Stomach (tissue), 8 donors: ENCODE measurements at regions not wholly inside any gene's neighbourhood (a gene's known extent, or its start where the extent isn't known, plus 50 kb on each side); places are given as distances from the start of the nearest gene placed in this dataset.

ENCODE experiments used
- DNase-seq, 2 donors: peaks; one replicate each; pipeline versions ENCODE4 v3.0.0 to v3.0.0-alpha.2; 2013 to 2019
- H3K27ac ChIP-seq, 5 donors: fragments of 200-600 bp in 4 of 5; sonication (generic) in 4 of 5; one replicate each; pipeline ENCODE4 v1.5.1; 2013 to 2019; ENCODE audit warnings: mild to moderate bottlenecking in 1 of 5, moderate library complexity in 1 of 5
- H3K27me3 ChIP-seq, 3 donors: fragments of 200-600 bp; sonication (generic); one replicate each; pipeline ENCODE4 v1.5.1; 2017 to 2019; ENCODE audit warnings: mixed run types in 1 of 3
- H3K36me3 ChIP-seq, 4 donors: fragments of 200-600 bp; sonication (generic); 1 replicate in 3 of 4; 2 replicates in 1 of 4; pipeline ENCODE4 v1.5.1; 2016 to 2019
- H3K4me1 ChIP-seq, 4 donors: fragments of 200-600 bp; sonication (generic); one replicate each; pipeline ENCODE4 v1.5.1; 2016 to 2019
- H3K4me3 ChIP-seq, 4 donors: fragments of 200-600 bp; sonication (generic) in 3 of 4; one replicate each; pipeline ENCODE4 v1.5.1; 2016 to 2019; ENCODE audit warnings: mild to moderate bottlenecking in 1 of 4
- H3K9me3 ChIP-seq, 4 donors: fragments of 200-600 bp; sonication (generic); one replicate each; pipeline ENCODE4 v1.5.1; 2016 to 2019
- EP300 ChIP-seq: sonication (generic); formaldehyde crosslinking; IDR thresholded peaks from one replicate; pipeline ENCODE4 v1.6.1; 2017; ENCODE audit warnings: antibody characterized with exemption
- POLR2A ChIP-seq, 4 donors: fragments of 450-650 bp; IDR thresholded peaks; one replicate each; pipeline ENCODE4 v1.6.1; 2016; ENCODE audit warnings: antibody characterized with exemption in 4 of 4, control low read depth in 2 of 4, mild to moderate bottlenecking in 1 of 4, moderate library complexity in 1 of 4
- POLR2AphosphoS5 ChIP-seq, 3 donors: sonication (generic); formaldehyde crosslinking; IDR thresholded peaks; one replicate each; pipeline ENCODE4 v1.6.1; 2016; ENCODE audit warnings: antibody characterized with exemption in 3 of 3
- WGBS, 5 donors: extraction: QIAGEN DNeasy Blood & Tissue Kit in 3 of 5; methylation state at CpG; one replicate each; pipeline versions ENCODE4 v1.1.5 to v1.1.7; 2013 to 2018; 5-methylcytosine and 5-hydroxymethylcytosine counted together
- intact Hi-C: fragments of 100-400 bp; cut with DNase I; formaldehyde crosslinking; loops from one replicate; pipeline ENCODE4 v1.15.1; 2023; ENCODE audit warnings: low total_unique reads
- TF ChIP-seq, protein P1 (sequence below), 7 experiments: fragments of 450-650 bp in 4 of 7; fragments of 200-600 bp in 3 of 7; sonication (generic) in 3 of 7; IDR thresholded peaks; one replicate each; pipeline ENCODE4 v1.5.1; 2016 to 2019; ENCODE audit warnings: antibody characterized with exemption in 7 of 7, control low read depth in 2 of 7, mild to moderate bottlenecking in 1 of 7
- donor health status: healthy with polysubstance abuse.
- donor health status: Bipolar disorder and iron deficiency.
- donor health status: healthy.

DNA sequence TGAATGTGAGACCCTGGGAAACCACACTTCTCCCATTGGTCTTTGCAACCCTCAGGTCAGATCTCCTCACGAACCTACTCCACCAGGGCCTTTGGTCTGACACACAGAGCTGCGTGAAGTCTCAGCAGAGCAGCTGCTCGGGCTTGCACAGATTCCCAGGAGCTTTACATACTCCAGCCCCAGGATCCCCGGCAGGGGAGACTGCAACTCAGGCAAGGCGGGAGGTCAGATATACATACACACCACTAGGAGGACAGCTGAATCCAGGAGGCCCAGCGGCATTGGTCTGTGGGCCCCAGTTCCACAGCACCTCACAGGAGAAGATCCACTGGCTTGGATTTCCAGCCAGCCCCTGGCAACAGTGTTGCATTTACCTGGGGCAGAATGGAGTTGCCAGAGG, 239.2 kb downstream of the GPAM start:
- intact Hi-C loops, result no loop called here
- DNase-seq, result peak in 1 of 2 donors; percentile 2
- H3K36me3 ChIP-seq, result no peaks in the 10 kb centered on the region
- no peak overlapping the region for H3K4me3 ChIP-seq
- WGBS, 5 donors, result 33 to 79% (median 69%) methylated on average over 1 to 6 of the region's 6 CpGs
- H3K4me1 ChIP-seq, result no peaks in the 10 kb centered on the region
- TF ChIP-seq POLR2A (IDR thresholded peaks at IDR 0.05) (no peak), POLR2AphosphoS5 (IDR thresholded peaks at IDR 0.05) (no peak), EP300 (no peak)
- TF ChIP-seq, protein P1, sequence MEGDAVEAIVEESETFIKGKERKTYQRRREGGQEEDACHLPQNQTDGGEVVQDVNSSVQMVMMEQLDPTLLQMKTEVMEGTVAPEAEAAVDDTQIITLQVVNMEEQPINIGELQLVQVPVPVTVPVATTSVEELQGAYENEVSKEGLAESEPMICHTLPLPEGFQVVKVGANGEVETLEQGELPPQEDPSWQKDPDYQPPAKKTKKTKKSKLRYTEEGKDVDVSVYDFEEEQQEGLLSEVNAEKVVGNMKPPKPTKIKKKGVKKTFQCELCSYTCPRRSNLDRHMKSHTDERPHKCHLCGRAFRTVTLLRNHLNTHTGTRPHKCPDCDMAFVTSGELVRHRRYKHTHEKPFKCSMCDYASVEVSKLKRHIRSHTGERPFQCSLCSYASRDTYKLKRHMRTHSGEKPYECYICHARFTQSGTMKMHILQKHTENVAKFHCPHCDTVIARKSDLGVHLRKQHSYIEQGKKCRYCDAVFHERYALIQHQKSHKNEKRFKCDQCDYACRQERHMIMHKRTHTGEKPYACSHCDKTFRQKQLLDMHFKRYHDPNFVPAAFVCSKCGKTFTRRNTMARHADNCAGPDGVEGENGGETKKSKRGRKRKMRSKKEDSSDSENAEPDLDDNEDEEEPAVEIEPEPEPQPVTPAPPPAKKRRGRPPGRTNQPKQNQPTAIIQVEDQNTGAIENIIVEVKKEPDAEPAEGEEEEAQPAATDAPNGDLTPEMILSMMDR (IDR thresholded peaks at IDR 0.05), result no peak
- H3K27me3 ChIP-seq, result no peaks in the 10 kb centered on the region
- peaks cover 0 to 10% (median 4%) of the 10 kb centered on the region in 4 donors for H3K9me3 ChIP-seq
- H3K27ac ChIP-seq, result no peak overlapping the region

DNA sequence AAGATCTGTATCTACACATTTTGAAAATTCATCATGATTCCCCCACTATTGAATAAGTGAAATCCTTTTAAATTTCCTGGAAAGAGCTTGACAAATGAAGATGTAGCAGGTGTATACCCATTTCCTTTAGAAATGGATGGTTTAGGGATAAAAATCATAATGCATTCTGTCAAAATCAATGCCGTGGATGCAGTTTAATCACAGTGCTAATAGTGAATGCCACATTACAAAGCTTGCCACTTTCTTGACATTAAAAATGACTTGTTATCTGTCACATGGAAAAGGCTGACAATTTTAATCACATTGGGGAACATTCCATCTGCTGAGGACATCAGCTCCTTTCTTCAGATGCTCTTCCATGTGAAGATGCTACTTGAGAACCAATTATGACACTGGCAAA, 229.6 kb downstream of the GPAM start:
- WGBS, 5 donors, result 65 to 87% (median 83%) methylated on average over 1 of the region's 1 CpG
- Histone ChIP-seq H3K4me1 (no peaks in the 10 kb centered on the region), H3K36me3 (no peaks in the 10 kb centered on the region), H3K9me3 (peaks cover 0 to 33% (median 12%) of the 10 kb centered on the region in 4 donors), H3K4me3 (no peak overlapping the region), H3K27ac (no peak overlapping the region), H3K27me3 (no peaks in the 10 kb centered on the region)
- DNase-seq, result no peak
- intact Hi-C loops, result no loop called here
- TF ChIP-seq EP300, result no peak
- no peak for TF ChIP-seq POLR2A (IDR thresholded peaks at IDR 0.05)

DNA sequence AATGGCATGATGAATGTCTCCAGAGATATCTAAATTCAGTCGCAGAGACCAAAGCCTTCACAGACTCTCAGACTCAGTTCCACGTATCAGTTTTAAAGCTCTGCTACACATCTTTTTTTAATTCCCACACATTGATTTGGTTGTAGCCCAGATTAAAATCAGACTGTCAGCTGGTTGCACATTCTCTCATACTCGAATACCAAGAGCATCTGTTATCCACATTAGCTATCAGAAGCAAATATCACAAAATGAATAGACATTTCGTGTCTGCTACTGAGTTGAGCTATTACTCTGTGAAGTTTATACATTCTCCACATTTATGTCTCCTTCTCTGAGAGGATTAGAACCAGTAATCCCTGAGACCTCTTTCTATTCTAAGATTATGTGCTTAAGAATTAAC, 229.2 kb downstream of the GPAM start:
- intact Hi-C loops, result no loop called here
- H3K9me3 ChIP-seq, result peaks cover 0 to 33% (median 12%) of the 10 kb centered on the region in 4 donors
- no peak overlapping the region for H3K4me3 ChIP-seq
- WGBS, 5 donors, result 62 to 75% (median 65%) methylated on average over 4 of the region's 4 CpGs
- H3K36me3 ChIP-seq, result no peaks in the 10 kb centered on the region
- no peaks in the 10 kb centered on the region for H3K27me3 ChIP-seq
- no peaks in the 10 kb centered on the region for H3K4me1 ChIP-seq
- TF ChIP-seq, protein P1 (IDR thresholded peaks at IDR 0.05), result no peak
- TF ChIP-seq EP300 (no peak), POLR2A (IDR thresholded peaks at IDR 0.05) (no peak), POLR2AphosphoS5 (IDR thresholded peaks at IDR 0.05) (no peak)
- no peak overlapping the region for H3K27ac ChIP-seq
- DNase-seq, result no peak

DNA sequence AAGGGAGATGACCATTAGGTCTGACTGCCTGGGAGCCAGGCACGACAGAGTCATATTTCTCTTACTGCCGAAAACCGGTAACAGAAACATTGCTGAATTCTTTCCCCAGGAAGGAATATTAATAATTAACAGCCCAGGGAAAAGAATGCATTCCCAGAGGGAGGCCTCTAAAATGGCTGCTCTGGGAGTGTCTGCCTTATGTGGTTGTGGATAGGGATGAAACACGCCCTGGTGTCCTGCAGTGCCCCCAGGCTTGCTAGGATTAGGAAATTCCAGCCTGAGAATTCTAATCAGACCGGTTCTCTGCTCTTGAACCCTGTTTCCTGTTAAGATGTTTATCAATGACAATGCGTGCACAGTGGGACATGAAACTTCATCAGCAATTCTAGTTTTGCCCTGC, 226.7 kb downstream of the GPAM start:
- no peaks in the 10 kb centered on the region for H3K4me1 ChIP-seq
- WGBS, 5 donors, result 80 to 95% (median 87%) methylated on average over 6 of the region's 6 CpGs
- no peak overlapping the region for H3K4me3 ChIP-seq
- DNase-seq, result no peak
- no peaks in the 10 kb centered on the region for H3K36me3 ChIP-seq
- TF ChIP-seq EP300, result no peak
- TF ChIP-seq POLR2A (IDR thresholded peaks at IDR 0.05), result no peak
- TF ChIP-seq, protein P1 (IDR thresholded peaks at IDR 0.05), result no peak
- no peak for TF ChIP-seq POLR2AphosphoS5 (IDR thresholded peaks at IDR 0.05)
- peaks cover 0 to 28% (median 12%) of the 10 kb centered on the region in 4 donors for H3K9me3 ChIP-seq
- H3K27me3 ChIP-seq, result no peaks in the 10 kb centered on the region
- intact Hi-C loops, result no loop called here
- no peak overlapping the region for H3K27ac ChIP-seq

DNA sequence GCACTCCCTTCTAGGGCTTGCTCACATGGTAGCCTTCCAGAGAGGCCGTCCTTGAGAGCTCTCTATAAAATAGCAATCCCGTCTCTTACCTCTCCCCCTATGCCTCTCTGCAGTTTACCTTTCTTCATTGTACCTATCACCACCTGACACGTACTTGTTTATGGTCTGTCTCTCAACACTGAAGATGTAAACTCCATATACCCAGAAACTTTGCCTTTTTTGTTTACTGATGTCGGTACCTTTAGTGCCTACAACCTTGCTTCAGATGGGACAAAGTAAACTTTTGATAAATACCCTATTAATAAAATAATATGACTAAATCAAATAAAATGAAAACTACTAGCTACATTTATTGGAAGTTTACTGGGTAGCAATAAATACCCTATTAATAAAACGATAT, 220.6 kb downstream of the GPAM start:
- Histone ChIP-seq H3K27me3 (no peaks in the 10 kb centered on the region), H3K9me3 (peaks cover 0 to 3% (median 2%) of the 10 kb centered on the region in 4 donors), H3K36me3 (no peaks in the 10 kb centered on the region), H3K4me3 (no peak overlapping the region), H3K4me1 (no peaks in the 10 kb centered on the region), H3K27ac (no peak overlapping the region)
- no peak for DNase-seq
- WGBS, 5 donors, result 77 to 86% (median 78%) methylated on average over 5 of the region's 5 CpGs
- intact Hi-C loops, result no loop called here
- TF ChIP-seq EP300, result no peak
- TF ChIP-seq POLR2AphosphoS5 (IDR thresholded peaks at IDR 0.05), result no peak
- TF ChIP-seq, protein P1 (IDR thresholded peaks at IDR 0.05), result no peak
- TF ChIP-seq POLR2A (IDR thresholded peaks at IDR 0.05), result no peak
